ENCODE measurements at regions not wholly inside any gene's neighbourhood (a gene's known extent, or its start where the extent isn't known, plus 50 kb on each side); places are given as distances from the start of the nearest gene placed in this dataset.
"Not testable (repeated sequence)": the region's sequence is repeated elsewhere in the genome, so short reads cannot be mapped to it uniquely, and the experiment has no call there.

GRCh38 chr13:50726164-50726563 is 117.3 kb downstream of the DLEU7 start:
- no peak for DNase-seq

- no peak for DNase-seq
Measured at GRCh38 chr13:50729177-50729576, 114.3 kb downstream of the DLEU7 start.

DNA sequence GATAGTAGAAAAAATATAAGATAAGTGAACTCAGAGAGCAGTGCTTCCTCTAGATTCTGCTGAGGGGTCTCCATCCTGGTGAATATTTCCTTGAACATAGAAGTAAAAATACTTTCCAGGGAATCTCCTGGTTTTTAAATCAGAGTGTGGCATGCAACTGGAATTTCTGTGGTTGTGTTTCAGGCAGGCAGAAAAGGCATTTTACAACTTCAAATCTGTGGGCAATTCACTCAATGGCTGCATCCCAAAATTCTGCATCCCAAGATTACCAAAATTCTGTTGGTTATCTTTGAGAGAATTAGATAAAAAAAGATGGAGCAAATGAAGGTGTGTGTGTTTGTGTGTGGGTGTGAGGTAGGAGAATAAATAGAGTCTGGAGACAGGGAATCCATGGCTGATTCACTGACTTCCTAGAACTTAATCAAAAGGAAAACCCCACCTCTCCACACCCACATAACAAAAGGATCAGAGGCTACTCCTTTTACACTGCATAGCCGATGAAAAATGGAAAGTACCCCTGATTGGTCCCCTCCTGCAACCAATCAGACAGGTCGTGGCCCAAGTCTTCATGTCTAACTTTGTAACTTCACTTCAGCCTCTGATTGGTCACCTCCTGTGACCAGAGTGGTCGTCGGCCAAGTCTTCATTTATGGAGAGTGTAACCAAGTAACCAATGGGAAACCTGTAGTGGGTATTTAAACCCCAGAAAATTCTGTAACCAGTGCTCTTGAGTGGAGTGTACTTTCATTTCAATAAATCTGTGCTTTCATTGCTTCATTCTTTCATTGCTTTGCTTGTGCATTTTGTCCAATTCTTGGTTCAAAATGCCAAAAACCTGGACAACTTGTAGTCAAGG is 112.8 kb downstream of the DLEU7 start:
- no peak for DNase-seq

- peak; percentile 12 for DNase-seq
Measured at GRCh38 chr13:50731400-50731799, 112.1 kb downstream of the DLEU7 start.

DNA sequence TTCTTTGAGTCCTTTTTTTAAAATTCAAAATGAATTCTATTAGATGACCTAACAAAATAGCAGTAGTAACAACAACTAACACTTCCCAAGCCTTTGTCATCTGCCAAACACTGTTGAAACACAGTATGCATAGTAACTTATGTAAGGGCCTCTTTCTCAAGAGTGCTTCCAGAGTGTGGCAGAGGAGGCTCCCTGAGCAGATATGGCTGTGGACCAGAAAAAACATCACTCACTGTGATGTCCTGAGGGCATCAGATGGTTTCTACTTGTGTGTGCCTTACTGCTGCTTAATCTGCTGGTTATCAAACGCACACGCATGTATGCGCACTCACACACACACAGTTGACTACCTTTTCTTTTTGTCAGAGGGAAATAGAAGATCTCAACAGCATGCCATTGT is 110.8 kb downstream of the DLEU7 start:
- peak; percentile 26 for DNase-seq

DNA sequence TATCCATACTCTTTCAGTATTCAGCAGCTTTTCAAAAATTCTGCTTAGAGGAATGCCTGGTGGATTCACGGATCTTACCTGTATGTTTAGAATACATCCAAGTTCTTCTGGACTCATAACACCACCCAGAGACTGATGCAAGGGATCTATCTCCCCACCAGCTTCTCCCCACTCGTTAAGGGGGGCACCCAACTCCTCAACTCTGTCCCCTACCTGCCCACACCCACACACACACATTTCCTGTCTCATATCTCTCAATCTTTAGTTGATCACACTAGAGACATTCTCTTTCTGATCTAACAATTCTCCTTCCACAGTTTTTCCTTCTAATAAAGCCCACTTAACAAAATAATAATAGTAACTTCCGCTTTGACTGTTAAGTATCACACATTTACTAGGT is 110.1 kb downstream of the DLEU7 start:
- no peak for DNase-seq

DNA sequence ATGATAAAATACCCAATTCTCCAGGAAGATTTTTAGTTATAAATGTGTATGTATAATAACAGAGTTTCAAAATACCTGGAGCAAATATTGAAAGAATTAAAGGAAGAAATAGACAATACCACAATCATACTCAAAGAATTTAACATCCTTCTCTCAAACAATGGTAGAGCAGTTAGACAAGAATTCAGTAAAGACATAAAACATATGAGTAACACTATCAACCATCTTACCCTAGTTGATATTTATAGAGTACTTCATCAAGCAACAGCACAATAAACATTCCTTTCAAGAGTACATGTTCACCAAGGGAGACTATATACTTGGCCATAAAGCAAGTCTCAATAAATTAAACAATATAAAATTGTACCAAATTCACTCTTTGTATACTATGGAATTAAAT is 108.4 kb downstream of the DLEU7 start:
- no peak for DNase-seq

DNA sequence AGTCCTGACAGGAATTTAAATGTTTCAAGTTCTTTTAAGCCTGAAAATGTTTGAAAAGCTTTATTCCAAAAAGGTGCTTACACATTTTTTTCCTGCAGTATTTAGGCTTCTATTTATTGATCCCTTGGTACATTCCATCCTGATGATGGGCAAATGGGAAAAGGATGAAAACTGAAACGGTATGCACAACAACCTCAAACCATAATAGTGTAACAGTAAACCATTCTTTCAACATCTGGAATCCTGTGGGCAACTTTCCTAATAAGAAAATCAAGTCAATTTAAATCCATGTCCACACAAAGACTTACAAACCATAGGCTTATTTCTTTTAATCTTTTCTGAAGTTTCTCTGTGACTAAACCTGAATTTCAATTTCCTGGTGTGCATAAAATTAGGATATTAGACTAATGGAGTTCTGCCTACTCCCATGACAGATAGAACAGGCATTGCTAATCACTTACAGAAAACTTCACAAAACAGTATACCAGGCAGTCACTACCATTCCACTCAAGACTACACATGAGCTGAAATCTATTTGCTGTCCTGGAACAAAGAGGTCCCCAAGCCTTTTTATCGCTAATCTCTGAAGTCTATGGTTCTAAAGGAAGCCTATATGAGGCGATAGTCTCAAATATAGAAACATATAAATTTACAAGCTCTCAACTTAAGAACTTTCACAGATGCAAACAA is 103.3 kb downstream of the DLEU7 start:
- no peak for DNase-seq

- DNase-seq: no peak
Measured at GRCh38 chr13:50742353-50742752, 101.1 kb downstream of the DLEU7 start.

DNA sequence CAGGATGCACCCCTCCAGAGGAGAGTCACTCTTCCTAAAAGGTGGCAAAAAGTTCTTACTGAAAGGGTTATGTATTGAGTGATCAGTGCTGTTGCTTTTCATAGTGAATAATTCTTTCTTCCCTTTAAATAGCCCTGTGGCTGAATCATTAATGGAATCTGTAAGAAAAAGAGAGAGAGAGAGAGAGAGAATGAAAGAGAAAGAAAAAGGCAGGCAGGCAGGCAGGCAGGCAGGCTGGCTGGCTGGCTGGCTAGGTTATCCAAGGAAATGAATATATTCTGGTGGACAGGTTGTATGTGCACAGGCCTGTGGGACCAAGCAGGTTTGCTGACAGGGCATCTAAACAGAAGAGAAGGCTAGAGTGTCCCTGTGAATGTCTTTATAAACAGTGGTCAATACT is 100.5 kb downstream of the DLEU7 start:
- DNase-seq: no peak

GRCh38 chr13:50744116-50744660 is 99.3 kb downstream of the DLEU7 start:
- DNase-seq: no peak

GRCh38 chr13:50745542-50746115 is 97.9 kb downstream of the DLEU7 start:
- no peak for DNase-seq

- DNase-seq: no peak
Measured at GRCh38 chr13:50747737-50748350, 95.6 kb downstream of the DLEU7 start.

- DNase-seq: not testable (repeated sequence)
Measured at GRCh38 chr13:50753221-50753620, 90.3 kb downstream of the DLEU7 start.

GRCh38 chr13:50755862-50756685 is 87.4 kb downstream of the DLEU7 start:
- DNase-seq: not testable (repeated sequence)

- DNase-seq: no peak
Measured at GRCh38 chr13:50757008-50757407, 86.5 kb downstream of the DLEU7 start.

GRCh38 chr13:50758796-50759195 is 84.7 kb downstream of the DLEU7 start:
- DNase-seq: no peak

DNA sequence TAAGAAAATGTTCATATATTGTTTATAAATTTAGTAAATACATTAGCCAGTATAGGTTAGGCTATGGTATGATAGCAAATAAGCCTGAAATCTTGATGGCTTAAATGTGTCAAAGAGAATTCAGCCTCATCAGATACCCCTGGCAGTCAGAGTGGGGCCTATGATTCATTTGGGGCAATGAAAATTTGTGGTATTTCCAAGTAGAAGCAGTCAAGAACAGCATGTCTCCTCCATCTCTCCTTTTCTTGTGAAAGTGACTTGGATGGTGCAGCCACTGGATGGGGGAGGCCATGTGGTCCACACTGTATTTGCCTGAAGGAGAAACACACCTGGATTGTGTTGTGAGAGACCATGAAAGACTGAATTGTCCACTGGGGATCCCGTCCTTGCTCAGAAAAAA is 82.7 kb downstream of the DLEU7 start:
- DNase-seq: no peak

GRCh38 chr13:50761406-50761805 is 82.1 kb downstream of the DLEU7 start:
- DNase-seq: no peak

DNA sequence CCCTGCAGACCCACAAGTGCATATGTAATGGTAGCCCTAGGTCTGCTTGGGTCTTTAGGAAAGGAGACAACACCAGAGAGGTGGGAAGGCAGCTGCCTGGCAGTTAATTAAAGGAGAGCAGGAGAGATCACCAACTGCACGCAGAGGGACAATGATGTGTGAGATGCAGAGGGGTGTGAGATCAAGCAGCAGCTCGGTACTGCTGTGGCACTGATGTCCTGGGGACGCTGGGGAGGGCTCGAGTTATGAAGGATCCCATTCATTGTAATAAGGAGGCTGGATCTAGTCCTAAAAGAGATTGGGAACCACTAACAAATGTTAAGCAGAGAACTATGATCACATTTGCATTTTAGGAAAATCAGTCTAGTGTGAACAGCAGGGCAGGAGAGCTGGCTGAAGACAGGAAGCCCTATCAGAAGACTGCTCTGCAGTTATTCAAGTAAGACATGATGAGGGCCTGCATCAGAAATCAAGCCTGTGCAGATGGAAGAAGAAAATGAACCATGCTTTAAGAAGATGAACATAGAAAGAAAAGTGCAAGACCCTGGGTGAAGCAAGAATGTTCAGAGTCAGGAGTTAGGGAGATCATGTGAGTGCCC is 80.4 kb downstream of the DLEU7 start:
- no peak for DNase-seq

DNA sequence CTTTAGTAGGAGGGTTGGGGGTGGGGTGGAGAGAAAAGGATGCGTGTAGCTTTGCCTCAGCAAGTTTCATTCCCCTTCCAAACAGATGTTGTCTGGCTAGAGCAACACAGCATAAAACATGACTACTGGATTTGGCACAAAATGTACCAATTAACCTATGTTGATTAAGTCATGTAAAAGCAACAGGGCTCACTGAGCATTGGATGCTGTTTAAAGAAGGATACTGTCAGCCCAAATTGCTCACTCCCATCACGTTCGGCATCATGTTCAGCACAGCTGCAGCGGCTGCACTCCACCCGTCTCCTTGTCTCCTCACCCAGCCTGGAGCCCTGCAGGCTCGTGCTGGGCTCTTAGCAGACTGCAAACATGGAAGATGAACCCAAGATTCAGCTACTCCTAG is 77.5 kb downstream of the DLEU7 start:
- no peak for DNase-seq

DNA sequence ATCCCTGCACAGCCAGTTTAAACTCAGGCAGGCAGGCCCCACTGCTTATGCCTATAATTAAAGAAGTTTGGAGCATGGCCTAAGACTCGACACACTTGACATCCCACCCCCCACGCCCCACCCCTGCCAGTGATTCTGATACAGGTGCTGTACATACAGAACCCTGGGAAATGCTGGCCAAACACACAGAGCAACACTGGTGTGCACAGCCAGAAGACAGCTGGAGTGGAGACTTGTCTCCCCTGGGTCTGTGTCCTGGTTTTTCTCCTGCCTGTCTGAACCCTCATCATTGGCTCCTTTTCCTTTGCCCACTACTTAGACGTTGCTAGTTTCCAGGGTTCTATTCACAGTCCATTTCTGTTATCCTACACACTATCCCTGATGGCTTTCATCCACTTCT is 76.8 kb downstream of the DLEU7 start:
- DNase-seq: no peak
